ENCODE measurements at regions not wholly inside any gene's neighbourhood (a gene's known extent, or its start where the extent isn't known, plus 50 kb on each side); places are given as distances from the start of the nearest gene placed in this dataset.

- intact Hi-C loops (cut with micrococcal nuclease): no loop called here
Measured at GRCh38 chr9:74362423-74362822, 134.7 kb upstream of the RORB start.

GRCh38 chr9:74366111-74366510 lies 131.0 kb upstream of the RORB start:
- intact Hi-C loops (cut with micrococcal nuclease): no loop called here
- Histone ChIP-seq H4K20me1 (ENCODE audit: insufficient read depth, low read length) (no peaks in the 10 kb centered on the region), H3K9me3 (replicated peaks in 1 of 2; ENCODE audit: control insufficient read depth in 1 of 2, insufficient read depth in 1 of 2, low read length in 2 of 2) (no peaks in the 10 kb centered on the region), H3K4me3 (replicated peaks in 1 of 3; ENCODE audit: low read depth in 2 of 3, low read length in 3 of 3) (no peak overlapping the region), H3K27ac (ENCODE audit: low read depth in 1 of 2, low read length in 2 of 2) (no peak overlapping the region), H3K79me2 (ENCODE audit: insufficient read depth, low read length) (no peaks in the 10 kb centered on the region), H3K27me3 (ENCODE audit: control insufficient read depth in 2 of 2, insufficient read depth in 2 of 2, low read length in 2 of 2) (no peaks in the 10 kb centered on the region), H3K4me1 (ENCODE audit: control insufficient read depth in 1 of 2, insufficient read depth in 2 of 2, low read length in 2 of 2) (no peaks in the 10 kb centered on the region), H3K36me3 (replicated peaks in 1 of 2; ENCODE audit: control insufficient read depth in 1 of 2, insufficient read depth in 2 of 2, low read length in 2 of 2) (no peaks in the 10 kb centered on the region), H3K4me2 (replicated peaks; ENCODE audit: extremely low read depth, low read length, poor library complexity, severe bottlenecking) (no peak overlapping the region), H3K9ac (ENCODE audit: insufficient read depth, low read length, poor library complexity, severe bottlenecking) (no peak overlapping the region), H2AFZ (ENCODE audit: insufficient read depth, low read depth, low read length, poor library complexity, severe bottlenecking) (no peak overlapping the region)
- no peaks in the 10 kb centered on the region for H3K36me3 Mint-ChIP-seq
- no peak overlapping the region for H3K27ac Mint-ChIP-seq
- no peak for DNase-seq
- H3K4me3 Mint-ChIP-seq: no peak overlapping the region
- H3K27me3 Mint-ChIP-seq (ENCODE audit: low read depth in 3 of 3): peaks cover 0 to 1% (median 0%) of the 10 kb centered on the region in 3 donors
- WGBS (ENCODE audit: insufficient coverage): 100% methylated on average over 2 of the region's 3 CpGs
- H3K4me1 Mint-ChIP-seq: no peaks in the 10 kb centered on the region
- TF ChIP-seq CTCF (IDR thresholded peaks at IDR 0.05): no peak
- H3K9me3 Mint-ChIP-seq: peaks cover 0 to 3% (median 0%) of the 10 kb centered on the region in 7 donors

More at GRCh38 chr9:74362423-74362822, 134.7 kb upstream of the RORB start:
- no peak overlapping the region for H3K9ac ChIP-seq (ENCODE audit: insufficient read depth, low read length, poor library complexity, severe bottlenecking)
- H3K27ac Mint-ChIP-seq: no peak overlapping the region
- H3K4me1 Mint-ChIP-seq: no peaks in the 10 kb centered on the region
- no peaks in the 10 kb centered on the region for H3K36me3 ChIP-seq (replicated peaks in 1 of 2; ENCODE audit: control insufficient read depth in 1 of 2, insufficient read depth in 2 of 2, low read length in 2 of 2)
- H3K27ac ChIP-seq (ENCODE audit: low read depth in 1 of 2, low read length in 2 of 2): no peak overlapping the region
- H3K27me3 Mint-ChIP-seq (ENCODE audit: low read depth in 3 of 3): peaks cover 0 to 1% (median 0%) of the 10 kb centered on the region in 3 donors
- no peaks in the 10 kb centered on the region for H4K20me1 ChIP-seq (ENCODE audit: insufficient read depth, low read length)
- no peaks in the 10 kb centered on the region for H3K79me2 ChIP-seq (ENCODE audit: insufficient read depth, low read length)
- no peak for TF ChIP-seq CTCF (IDR thresholded peaks at IDR 0.05)
- 90% methylated on average over 3 of the region's 3 CpGs for WGBS (ENCODE audit: insufficient coverage)
- no peak overlapping the region for H2AFZ ChIP-seq (ENCODE audit: insufficient read depth, low read depth, low read length, poor library complexity, severe bottlenecking)
- H3K9me3 Mint-ChIP-seq: peaks cover 0 to 3% (median 0%) of the 10 kb centered on the region in 7 donors
- no peak overlapping the region for H3K4me3 ChIP-seq (replicated peaks in 1 of 3; ENCODE audit: low read depth in 2 of 3, low read length in 3 of 3)
- no peak for DNase-seq
- no peak overlapping the region for H3K4me3 Mint-ChIP-seq
- H3K9me3 ChIP-seq (replicated peaks in 1 of 2; ENCODE audit: control insufficient read depth in 1 of 2, insufficient read depth in 1 of 2, low read length in 2 of 2): no peaks in the 10 kb centered on the region
- no peak overlapping the region for H3K4me2 ChIP-seq (replicated peaks; ENCODE audit: extremely low read depth, low read length, poor library complexity, severe bottlenecking)
- no peaks in the 10 kb centered on the region for H3K27me3 ChIP-seq (ENCODE audit: control insufficient read depth in 2 of 2, insufficient read depth in 2 of 2, low read length in 2 of 2)
- no peaks in the 10 kb centered on the region for H3K4me1 ChIP-seq (ENCODE audit: control insufficient read depth in 1 of 2, insufficient read depth in 2 of 2, low read length in 2 of 2)
- H3K36me3 Mint-ChIP-seq: no peaks in the 10 kb centered on the region

All from CD14-positive monocyte (primary cell).